IMR-90 (cell line): ENCODE measurements at regions not wholly inside any gene's neighbourhood (a gene's known extent, or its start where the extent isn't known, plus 50 kb on each side); places are given as distances from the start of the nearest gene placed in this dataset.
"Not testable (repeated sequence)": the region's sequence is repeated elsewhere in the genome, so short reads cannot be mapped to it uniquely, and the experiment has no call there.

Experiments
- ATAC-seq: fragments of 200-7000 bp; cut with Tn5 transposase; 2 replicates; pipeline ENCODE4 v1.9.1; 2020; ENCODE audit warnings: low read depth, mild to moderate bottlenecking, moderate library complexity
- BruUV-seq: library from RNA; stranded (reverse); fragments of 400-500 nt; replicated peaks from 2 replicates; lab custom pipeline; 2021; lab: Mats Ljungman, UMichigan
- CTCF ChIA-PET: fragments of 300-600 bp; formaldehyde crosslinking; extraction: SDS; loops from one replicate; lab custom pipeline; 2021; ENCODE audit warnings: antibody characterized with exemption; lab: Yijun Ruan, JAX
- POLR2A ChIA-PET: fragments of 300-600 bp; sonication (Branson Sonifier 250); formaldehyde crosslinking; loops from one replicate; lab custom pipeline; 2022; ENCODE audit warnings: antibody characterized with exemption; ENCODE audit not compliant: unreplicated experiment; lab: Charles Lee
- DNase-seq: peaks from one replicate; pipeline ENCODE4 v3.0.0; 2013
- H2AFZ ChIP-seq: replicated peaks from 2 replicates; pipeline ENCODE3; 2013; ENCODE audit warnings: low read length, mild to moderate bottlenecking; ENCODE audit not compliant: poor library complexity
- H2AK5ac ChIP-seq: 2 replicates; pipeline ENCODE4 v1.6.1; 2013; ENCODE audit warnings: low read depth, low read length, inconsistent platforms
- H2AK9ac ChIP-seq: replicated peaks from 2 replicates; pipeline ENCODE3; 2013; ENCODE audit warnings: mild to moderate bottlenecking, low read depth, low read length, moderate library complexity; ENCODE audit not compliant: poor library complexity
- H2BK120ac ChIP-seq: 2 replicates; pipeline ENCODE4 v1.6.1; 2013; ENCODE audit warnings: low read depth, low read length, inconsistent platforms
- H2BK15ac ChIP-seq: 3 replicates; pipeline ENCODE4 v1.6.1; 2013; ENCODE audit warnings: low read depth, low read length, inconsistent platforms
- H2BK20ac ChIP-seq: 2 replicates; pipeline ENCODE4 v1.6.1; 2013; ENCODE audit warnings: low read depth, mild to moderate bottlenecking, inconsistent platforms, low read length, moderate library complexity
- H2BK5ac ChIP-seq: 2 replicates; pipeline ENCODE4 v1.6.1; 2013; ENCODE audit warnings: mild to moderate bottlenecking, low read depth, low read length, inconsistent platforms; ENCODE audit not compliant: poor library complexity, severe bottlenecking
- H3K14ac ChIP-seq: replicated peaks from 2 replicates; pipeline ENCODE4 v1.6.1; 2013; ENCODE audit warnings: low read depth, low read length, inconsistent platforms
- H3K18ac ChIP-seq: 2 replicates; pipeline ENCODE4 v1.6.1; 2013; ENCODE audit warnings: low read depth, low read length, control low read depth
- H3K23ac ChIP-seq: 2 replicates; pipeline ENCODE4 v1.6.1; 2013; ENCODE audit warnings: low read depth, low read length, inconsistent platforms
- H3K27ac ChIP-seq: 2 replicates; pipeline ENCODE4 v1.5.1; 2013; ENCODE audit warnings: mild to moderate bottlenecking, control low read depth, low read length; ENCODE audit not compliant: insufficient read depth
- H3K27me3 ChIP-seq: 2 replicates; pipeline ENCODE4 v1.6.1; 2013; ENCODE audit warnings: low read length; ENCODE audit not compliant: control insufficient read depth, insufficient read depth
- H3K36me3 ChIP-seq: 2 replicates; pipeline ENCODE4 v1.6.1; 2013; ENCODE audit warnings: low read length, mixed read lengths; ENCODE audit not compliant: control insufficient read depth, insufficient read depth
- H3K4ac ChIP-seq: 2 replicates; pipeline ENCODE4 v1.6.1; 2013; ENCODE audit warnings: low read depth, low read length, inconsistent platforms
- H3K4me1 ChIP-seq: 2 replicates; pipeline ENCODE4 v1.6.1; 2013; ENCODE audit warnings: low read length, mixed read lengths; ENCODE audit not compliant: control insufficient read depth, insufficient read depth
- H3K4me2 ChIP-seq: 2 replicates; pipeline ENCODE4 v1.6.1; 2013; ENCODE audit warnings: low read depth, mild to moderate bottlenecking, control low read depth, low read length, moderate library complexity
- H3K4me3 ChIP-seq: 2 replicates; pipeline ENCODE4 v1.5.1; 2013; ENCODE audit warnings: low read depth, mild to moderate bottlenecking, control low read depth, low read length, moderate library complexity; ENCODE audit not compliant: insufficient read depth
- H3K56ac ChIP-seq: 2 replicates; pipeline ENCODE4 v1.6.1; 2013; ENCODE audit warnings: low read length, inconsistent platforms; ENCODE audit not compliant: insufficient read depth; ENCODE audit errors: extremely low read depth
- H3K79me1 ChIP-seq, 2 experiments: 2 replicates each; pipeline ENCODE4 v1.6.1; 2013; ENCODE audit warnings: low read length in 2 of 2, inconsistent platforms in 1 of 2, low read depth in 1 of 2
- H3K9ac ChIP-seq: 2 replicates; pipeline ENCODE4 v1.6.1; 2013; ENCODE audit warnings: low read depth, low read length, control low read depth
- H3K9me1 ChIP-seq: 2 replicates; pipeline ENCODE4 v1.6.1; 2013; ENCODE audit warnings: low read length, inconsistent platforms; ENCODE audit not compliant: insufficient read depth
- H3K9me3 ChIP-seq: 2 replicates; pipeline ENCODE4 v1.6.1; 2013; ENCODE audit warnings: low read length; ENCODE audit not compliant: control insufficient read depth, insufficient read depth
- H4K20me1 ChIP-seq: 2 replicates; pipeline ENCODE4 v1.6.1; 2013; ENCODE audit warnings: low read length, inconsistent platforms; ENCODE audit not compliant: insufficient read depth
- H4K5ac ChIP-seq: 2 replicates; pipeline ENCODE4 v1.6.1; 2013; ENCODE audit warnings: mild to moderate bottlenecking, low read depth, low read length, control low read depth
- H4K8ac ChIP-seq, 2 experiments: 2 replicates each; pipeline ENCODE4 v1.6.1; 2013; ENCODE audit warnings: low read depth in 2 of 2, low read length in 2 of 2, control low read depth in 1 of 2, inconsistent platforms in 1 of 2
- H4K91ac ChIP-seq: 2 replicates; pipeline ENCODE4 v1.6.1; 2013; ENCODE audit warnings: low read depth, low read length, inconsistent platforms; ENCODE audit not compliant: insufficient read depth
- WGBS, 2 experiments: methylation state at CpG; one replicate each; pipeline versions ENCODE4 v1.1.5 to v1.1.7; 2013; ENCODE audit warnings: missing lambda C conversion rate in 2 of 2; ENCODE audit not compliant: insufficient read length in 1 of 2; ENCODE audit errors: extremely low coverage in 2 of 2; 5-methylcytosine and 5-hydroxymethylcytosine counted together
- dilution Hi-C: fragments of 300-500 bp; cut with HindIII; formaldehyde crosslinking; loops from one replicate; pipeline ENCODE4 v1.14.3; 2018; ENCODE audit warnings: low sequenced_read_pairs; ENCODE audit not compliant: unreplicated experiment
- in situ Hi-C: fragments of 300-500 bp; cut with MboI; formaldehyde crosslinking; loops from 3 replicates; pipeline ENCODE4 v1.14.3; 2019; ENCODE audit warnings: low sequenced_read_pairs, inconsistent platforms, mixed read lengths
- intact Hi-C: fragments of 100-400 bp; cut with micrococcal nuclease; formaldehyde crosslinking; loops from 2 replicates; pipeline ENCODE4 v1.10.0; 2022

DNA sequence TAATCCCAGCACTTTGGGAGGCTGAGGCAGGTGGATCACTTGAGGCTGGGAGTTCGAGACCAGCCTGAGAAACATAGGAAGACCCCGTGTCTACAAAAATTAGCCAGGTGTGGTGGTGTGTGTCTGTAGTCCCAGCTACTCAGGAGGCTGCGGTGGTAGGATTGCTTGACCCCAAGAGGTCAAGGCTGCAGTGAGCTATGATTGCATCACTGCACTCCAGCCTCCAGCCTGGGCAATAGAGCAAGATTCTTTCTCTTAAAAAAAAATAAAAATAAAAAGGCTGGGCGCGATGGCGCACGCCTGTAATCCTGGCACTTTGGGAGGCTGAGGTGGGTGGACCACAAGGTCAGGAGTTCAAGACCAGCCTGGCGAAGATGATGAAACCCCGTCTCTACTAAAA is 119.4 kb downstream of the NPTX2 start:
- H3K18ac ChIP-seq, dilution Hi-C loops, H4K91ac ChIP-seq, H2AFZ ChIP-seq, H3K4me2 ChIP-seq, H3K36me3 ChIP-seq, H4K8ac ChIP-seq, H3K4me1 ChIP-seq, H3K27ac ChIP-seq, H3K4ac ChIP-seq, H3K14ac ChIP-seq, H3K56ac ChIP-seq, BruUV-seq, H2AK9ac ChIP-seq, intact Hi-C loops, DNase-seq, H3K9me1 ChIP-seq, H2BK15ac ChIP-seq, H3K27me3 ChIP-seq, H2AK5ac ChIP-seq, H4K5ac ChIP-seq, H3K9me3 ChIP-seq, H2BK20ac ChIP-seq, H4K20me1 ChIP-seq, H3K4me3 ChIP-seq, H3K23ac ChIP-seq, H2BK120ac ChIP-seq, POLR2A ChIA-PET, H3K79me1 ChIP-seq, ATAC-seq, H3K9ac ChIP-seq, H2BK5ac ChIP-seq: not testable (repeated sequence)
- in situ Hi-C loops = loop anchor here (25.0 kb wide), 1 partner anchor 424 kb away; no protein-coding TSS in a partner anchor
- WGBS, 2 experiments = no CpG with 5 or more reads among the region's 9 CpGs
- CTCF ChIA-PET = interaction anchor here (1.3 kb wide), 1 partner anchor 9 kb away, joined by 11 read pairs; no protein-coding TSS in a partner anchor
